Endometrium (tissue), 2 donors: ENCODE measurements at regions not wholly inside any gene's neighbourhood (a gene's known extent, or its start where the extent isn't known, plus 50 kb on each side); places are given as distances from the start of the nearest gene placed in this dataset.

Experiments
- FAIRE-seq: peaks from 2 replicates; lab custom pipeline; 2012; peaks lifted over from hg19 to GRCh38; lab: Jason Lieb, UNC
- donor health status: control.
- donor health status: control.

DNA sequence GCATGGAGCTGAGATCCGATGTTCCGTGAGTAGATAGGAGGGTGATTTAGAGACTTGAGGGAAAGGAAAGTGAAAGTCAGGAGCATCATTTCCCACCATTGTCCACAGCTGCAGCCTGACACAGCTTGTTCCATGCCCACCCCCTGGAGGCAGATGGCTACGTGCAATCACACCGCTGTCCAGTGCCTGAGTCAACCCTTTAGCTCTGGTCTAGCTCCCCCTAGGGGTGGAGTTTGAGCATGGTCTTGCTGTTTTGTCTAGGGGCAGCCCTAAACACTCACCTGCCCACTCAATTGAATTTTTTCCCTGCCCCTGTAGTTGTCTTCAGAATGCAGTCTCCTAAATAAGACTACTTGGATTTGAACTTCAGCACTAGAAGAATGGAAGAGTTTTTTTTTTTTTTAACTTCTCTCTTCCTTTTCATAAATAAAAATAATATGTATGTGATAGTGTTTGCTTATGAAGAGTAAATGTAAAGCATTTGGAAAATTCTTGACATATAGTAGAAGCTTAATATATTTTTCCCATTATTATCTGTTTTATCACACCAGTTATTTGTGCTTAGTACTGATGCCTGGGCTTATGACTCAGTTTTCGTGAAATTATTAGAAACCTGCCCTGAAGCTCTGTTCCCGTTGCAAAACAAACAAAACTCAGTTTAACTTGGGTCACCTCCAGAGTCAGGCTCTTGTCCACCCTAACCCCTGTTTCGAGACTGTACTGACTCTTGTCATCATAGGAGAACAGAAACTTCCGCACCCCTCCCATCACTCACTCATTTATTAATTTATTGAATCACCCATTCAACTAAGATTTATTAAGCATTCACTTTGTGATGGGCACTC, 814.8 kb downstream of the MAFB start:
- no peak for FAIRE-seq

DNA sequence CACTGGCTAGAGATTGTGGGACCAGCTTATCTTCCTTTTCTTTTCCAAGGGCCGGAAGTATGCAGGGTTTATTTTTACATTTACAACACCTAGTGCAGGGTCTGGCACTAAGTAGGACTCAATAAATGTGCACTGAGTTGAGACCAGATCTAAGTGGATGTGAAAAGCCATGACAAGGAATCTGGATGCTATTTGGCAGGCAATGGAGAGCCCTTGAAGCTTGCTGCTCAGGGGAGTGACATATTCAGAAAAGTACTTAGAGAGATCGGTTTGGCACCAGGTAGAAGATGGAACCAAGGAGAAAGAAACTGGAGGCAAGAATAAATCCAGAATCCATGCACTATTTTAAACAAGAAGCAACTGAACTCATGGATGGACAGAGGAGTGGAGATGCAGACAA, 815.8 kb downstream of the MAFB start:
- no peak for FAIRE-seq

DNA sequence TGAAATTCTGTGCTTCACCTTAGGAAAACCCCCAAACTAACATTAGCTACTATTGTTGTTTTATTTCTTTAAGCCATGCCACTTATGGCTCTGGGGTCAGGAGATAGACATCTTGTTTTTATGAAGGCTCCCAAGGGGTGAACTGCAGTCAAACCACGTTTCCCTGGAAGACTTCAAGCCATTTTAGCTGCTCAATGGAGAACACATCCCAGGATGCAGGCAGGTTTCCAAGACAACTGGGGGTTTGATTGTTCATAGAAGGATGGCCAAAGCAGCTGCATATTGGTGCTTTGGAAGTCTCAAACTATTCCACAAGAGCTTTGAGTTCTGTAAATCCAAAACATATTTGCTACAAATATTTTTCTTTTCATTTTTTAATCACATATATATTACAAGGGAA, 818.0 kb downstream of the MAFB start:
- no peak for FAIRE-seq

DNA sequence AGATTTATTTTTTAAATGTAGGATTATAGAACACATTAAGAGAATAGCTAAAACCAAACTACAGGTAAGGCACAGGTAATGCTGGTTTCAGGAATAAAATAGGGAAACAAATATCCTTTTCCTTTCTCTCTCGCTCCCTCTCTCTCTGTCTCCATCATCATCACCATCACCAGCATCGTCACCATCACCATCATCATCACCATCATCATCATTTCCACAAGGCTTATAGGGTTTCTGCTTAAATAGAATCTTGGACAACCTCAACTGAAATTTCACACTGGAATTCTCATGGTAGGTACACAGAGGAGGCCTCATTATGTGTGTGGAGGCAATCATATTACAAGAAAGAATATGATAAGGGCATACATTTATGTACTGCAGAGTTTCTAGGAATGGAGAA, 823.6 kb downstream of the MAFB start:
- no peak for FAIRE-seq

DNA sequence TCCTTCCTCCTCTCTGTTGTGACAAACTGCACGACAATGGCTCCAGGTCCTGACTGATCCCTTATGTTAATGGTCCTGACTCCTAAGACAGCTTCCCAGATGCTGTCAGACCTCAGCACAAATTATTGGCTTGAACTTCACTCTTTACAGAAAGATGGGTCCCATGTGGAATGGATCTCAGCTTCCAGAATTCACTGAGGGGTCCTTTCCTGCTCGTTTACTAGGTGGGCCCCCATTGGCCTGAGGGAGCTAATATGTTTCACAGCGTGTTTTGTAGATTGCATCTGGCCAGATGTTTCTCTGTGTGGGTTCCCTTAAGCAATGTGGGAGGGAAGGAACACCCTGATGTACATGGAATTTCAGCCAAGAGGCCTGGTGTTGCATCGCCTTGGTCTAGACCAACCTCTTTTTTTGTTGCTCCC, 826.6 kb downstream of the MAFB start:
- peak; percentile 51 for FAIRE-seq

DNA sequence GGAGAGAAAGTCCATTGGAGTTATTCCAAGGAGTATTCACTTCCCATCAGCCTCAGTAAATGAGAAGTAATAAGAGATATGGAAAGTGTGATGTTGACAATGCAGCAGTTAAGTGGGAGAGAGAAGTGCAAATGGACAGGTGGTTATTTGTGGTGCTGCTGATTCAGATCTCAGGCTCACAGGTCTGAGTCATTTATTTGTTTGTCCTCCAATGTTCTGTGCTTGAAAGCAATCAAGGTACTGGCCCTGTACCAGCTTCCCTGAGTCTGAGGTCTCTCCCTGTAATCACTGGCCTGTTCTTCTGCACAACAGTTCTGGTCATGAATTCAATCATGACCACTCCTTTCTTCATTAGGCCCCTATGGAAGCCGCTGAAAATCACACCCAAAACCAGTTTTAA, 827.7 kb downstream of the MAFB start:
- FAIRE-seq = no peak

DNA sequence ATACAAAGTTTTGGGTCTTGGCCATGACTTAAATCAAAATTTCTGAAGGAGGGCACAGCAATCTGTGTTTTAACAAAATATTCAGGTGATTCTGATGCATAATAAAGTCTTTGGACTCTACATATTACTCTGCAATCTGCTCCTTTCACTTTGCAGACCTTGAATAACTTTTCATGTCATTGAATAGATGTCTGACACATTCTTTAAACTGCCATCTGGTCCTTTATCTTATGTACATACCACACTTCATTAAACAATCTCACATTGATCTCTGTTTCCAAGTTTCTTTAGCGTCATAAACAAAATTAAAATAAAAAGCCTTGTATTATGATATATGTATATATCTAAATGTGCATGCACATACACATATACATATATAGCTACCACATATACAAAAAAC, 831.2 kb downstream of the MAFB start:
- no peak for FAIRE-seq

DNA sequence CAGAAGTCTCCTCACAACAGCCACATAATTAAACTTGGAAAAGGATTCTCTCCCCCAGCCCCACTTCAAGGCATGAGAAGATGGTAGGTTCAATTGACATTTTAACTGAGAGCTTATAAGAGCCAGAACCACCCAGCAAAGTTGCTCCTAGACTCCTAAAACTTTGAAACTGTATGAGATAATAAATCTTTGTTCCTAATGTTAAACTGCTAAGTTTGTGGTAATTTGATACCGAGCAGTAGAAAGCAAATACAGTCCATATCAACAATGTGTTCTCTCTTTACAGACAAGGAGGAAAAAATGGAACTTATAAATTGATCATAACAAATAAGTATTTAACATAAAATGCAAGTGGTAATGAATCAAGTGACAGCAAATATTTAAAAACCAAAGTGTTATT, 831.8 kb downstream of the MAFB start:
- FAIRE-seq = peak; percentile 31

DNA sequence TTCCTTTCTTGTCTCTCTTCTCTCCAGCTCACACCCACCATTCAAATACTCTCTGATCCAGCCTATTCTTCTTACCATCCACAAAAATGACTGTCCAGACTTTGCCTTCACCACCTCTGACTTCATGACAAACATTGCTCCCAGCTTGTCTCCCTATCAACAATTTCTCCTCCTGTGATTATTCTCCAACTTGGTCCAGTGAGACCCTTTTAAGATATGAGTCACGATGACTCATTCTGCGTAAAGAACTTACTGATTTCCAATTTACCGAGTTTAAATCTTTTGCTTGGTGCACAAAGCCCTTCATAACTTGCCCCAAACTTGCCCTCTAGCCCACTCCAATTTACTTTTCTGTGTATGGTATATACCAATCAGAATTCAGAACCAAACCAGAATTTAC, 833.2 kb downstream of the MAFB start:
- FAIRE-seq = no peak

DNA sequence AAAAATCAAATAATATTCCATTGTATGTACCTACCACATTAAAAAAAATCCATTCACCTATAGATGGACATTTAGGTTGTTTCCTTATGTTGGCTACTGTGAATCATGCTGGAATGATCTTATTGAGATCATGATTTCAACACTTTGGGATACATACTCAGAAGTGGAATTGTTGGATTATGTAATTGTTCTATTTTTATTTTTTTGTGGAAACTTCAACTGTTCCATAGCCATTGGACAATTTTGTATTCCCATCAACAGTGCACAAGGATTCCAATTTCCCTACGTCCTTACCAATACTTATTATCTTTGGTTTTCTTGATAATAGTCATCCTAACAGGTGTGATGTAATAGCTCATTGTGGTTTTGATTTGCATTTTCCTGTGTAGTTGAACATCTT, 834.0 kb downstream of the MAFB start:
- FAIRE-seq = no peak

DNA sequence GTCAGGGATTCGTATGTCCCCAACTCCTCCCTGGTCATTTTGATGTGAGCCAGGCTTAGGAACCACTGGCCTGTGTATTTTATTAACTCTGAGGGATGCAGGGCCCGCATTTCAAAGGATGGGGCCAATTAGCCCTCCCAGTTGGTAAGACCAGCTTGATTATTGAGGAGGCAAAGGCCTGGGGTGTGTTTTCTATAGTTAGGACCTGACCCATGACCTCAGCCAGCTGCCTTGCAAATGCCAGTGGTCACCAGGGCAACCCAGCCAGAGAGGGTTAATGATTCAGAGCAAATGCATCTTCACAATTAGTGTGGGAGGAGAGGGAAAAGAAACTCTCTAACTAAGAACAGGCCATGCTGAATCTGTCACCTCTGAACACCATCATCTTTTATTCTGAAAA, 835.4 kb downstream of the MAFB start:
- no peak for FAIRE-seq

DNA sequence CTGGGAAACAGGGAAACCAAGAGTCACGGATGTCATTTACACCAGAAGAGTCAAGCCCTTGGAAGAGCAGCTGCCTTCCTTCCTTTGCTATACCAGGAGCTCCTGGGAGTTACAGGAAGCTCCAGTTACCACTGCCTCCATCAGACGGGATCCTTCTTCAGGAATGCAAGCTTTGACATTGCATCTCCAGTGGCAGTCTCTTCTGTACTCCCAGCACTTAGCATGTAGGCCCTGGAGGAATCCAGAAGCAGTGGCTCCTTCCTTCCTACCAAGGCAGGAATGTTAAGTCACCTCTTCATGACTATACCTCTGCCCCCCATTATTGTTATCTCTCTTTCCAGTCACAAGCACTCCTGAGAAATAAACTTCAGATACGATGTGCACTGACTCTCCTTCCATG, 836.0 kb downstream of the MAFB start:
- no peak for FAIRE-seq

DNA sequence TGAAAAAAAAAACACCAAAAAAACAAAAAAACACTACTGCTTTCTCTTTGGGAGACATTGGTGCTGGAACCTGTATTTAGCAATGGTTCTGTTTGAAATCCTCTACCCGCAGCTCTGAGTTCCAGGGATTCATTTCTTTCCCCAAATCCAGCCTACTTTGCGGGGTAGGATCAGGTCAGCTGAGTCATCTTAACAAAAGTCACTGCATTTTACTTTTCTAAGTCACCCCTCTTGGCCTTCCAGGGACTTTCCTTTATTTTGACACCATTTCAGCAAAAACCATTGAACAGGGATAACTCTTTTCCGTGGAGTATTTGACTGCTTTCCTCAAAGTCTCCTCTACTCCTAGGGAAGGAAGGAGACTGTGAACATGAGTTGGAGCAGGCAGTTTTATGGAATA, 837.6 kb downstream of the MAFB start:
- FAIRE-seq = no peak

DNA sequence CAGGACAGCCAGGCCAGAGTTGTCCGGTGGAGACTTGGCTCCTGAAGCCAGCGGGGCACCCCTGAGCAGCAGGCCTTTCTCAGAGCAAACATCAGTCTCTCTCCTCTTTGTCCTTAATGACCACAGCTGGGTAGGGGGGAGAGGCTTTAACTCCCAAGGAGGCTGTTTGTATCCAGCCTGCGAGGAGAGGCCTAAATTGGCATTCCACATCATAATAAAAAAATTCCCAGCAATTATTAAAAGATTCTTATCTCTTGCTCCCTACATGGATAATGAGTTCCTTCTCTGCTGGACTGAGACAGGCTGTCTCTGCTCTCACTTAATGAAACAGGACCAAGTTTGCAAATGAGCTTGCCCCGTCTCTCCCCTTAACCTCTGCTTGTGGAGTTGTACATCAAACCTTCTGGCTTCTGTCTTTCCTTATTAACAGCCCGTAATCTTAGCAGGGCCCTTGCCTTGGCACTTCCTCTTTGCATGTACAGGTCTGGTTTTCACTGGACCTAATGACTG, 838.2 kb downstream of the MAFB start:
- peak; percentile 74 for FAIRE-seq

DNA sequence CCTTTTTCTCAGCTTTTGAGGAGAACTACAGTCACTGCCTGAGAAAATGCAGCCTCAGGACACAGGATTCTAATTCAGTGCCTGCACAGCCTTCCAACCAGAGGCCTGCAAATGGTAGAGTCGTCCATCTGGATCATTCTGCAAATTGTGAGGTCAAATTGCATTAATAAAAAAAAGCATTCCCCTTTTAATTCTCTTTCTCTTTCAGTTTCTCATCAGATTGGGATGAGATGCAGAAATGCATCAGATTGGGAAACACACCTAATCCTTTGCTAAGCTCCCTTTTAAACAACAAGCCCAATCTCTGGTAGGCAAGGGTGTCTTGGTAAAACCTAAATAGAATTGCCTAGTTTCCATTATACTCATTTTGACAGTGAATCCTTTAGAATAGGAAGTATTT, 838.8 kb downstream of the MAFB start:
- no peak for FAIRE-seq

DNA sequence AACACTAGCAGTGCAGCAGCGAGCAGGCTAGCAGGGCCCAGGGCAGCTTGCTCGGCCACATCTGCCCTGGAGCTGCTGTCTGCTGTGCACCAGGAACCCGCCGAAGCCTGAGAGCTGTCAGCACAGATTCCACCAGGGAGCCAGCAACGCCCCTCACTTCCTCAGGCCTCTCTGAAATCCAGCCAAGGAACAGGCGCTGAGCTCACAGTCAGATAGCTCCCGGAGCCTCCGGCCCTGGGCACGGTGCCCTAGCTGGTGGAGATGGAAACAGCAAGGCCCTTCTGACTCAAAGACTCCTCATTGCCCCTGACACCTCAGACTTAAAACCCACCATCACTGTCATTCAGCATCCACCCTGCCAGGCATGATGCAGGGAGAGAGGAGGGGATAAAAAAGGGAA, 839.4 kb downstream of the MAFB start:
- no peak for FAIRE-seq

DNA sequence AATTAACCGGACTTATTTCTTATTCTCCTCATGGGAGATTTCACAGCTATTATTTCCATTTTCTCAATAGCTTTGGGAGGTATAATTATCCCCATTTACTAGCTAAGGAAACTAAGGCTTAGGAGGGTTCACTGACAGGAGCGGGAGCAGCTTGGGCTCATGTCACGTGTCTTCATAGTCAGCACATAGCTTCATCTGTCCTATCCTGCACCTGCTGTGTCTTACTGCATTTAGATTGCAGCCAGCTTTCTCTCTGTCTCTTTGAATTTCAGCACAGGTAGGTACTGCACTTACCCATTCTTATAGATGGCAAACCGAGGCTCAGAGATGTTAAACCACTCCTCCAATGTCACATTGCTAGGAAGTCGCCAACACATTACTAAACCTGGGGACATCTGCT, 839.9 kb downstream of the MAFB start:
- FAIRE-seq = no peak

DNA sequence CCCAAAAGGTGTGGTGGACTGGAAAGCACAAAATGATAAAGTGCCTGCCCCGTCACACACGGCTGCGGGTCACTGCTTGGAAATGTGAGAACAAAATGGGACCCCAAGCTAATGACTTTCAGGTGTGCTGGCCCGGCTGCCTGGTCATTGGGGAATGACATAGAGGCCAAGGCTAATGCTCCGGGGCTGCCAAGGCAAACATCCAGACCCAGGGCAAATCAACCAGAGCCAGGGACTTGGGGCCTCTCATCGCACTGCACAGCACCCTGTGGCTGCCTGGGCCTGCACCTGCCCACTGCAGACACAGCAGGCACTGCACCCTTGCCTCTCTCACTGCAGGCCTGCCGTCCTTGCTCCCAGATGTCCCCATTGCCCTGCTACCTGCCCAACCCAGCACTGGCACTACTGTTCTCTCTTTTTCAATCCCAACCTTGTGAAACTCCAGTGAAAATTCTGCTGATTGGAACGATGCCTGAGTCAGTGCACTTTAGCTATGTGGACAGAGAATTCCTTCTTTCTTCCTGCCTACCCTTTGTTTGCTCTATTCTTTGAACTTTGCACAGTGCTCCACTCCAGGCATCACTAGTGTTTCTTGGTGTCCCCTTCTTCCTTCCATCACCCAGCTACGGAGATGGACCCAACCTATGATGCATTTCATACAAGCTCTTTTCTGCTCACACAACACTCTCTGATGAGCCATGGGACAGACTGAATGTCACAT, 849.5 kb downstream of the MAFB start:
- no peak for FAIRE-seq

DNA sequence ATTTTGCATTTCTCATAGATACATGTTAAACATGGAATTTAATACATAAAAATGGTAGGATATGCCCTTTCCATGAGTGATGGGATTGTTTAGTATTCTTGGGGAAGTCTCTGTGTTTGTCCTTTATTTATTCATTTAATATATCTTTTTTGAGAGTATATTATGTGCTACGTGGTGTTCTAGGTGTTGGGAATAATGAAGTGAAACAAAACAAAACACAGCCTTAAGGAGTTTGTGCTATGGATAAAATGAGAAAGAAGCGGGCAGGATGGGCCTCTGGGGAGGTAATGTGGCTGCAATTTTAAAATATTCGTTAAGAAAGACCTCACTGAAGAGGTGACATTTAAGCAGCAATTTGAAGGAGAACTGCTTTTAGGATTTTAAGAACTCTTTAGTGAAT, 851.5 kb downstream of the MAFB start:
- FAIRE-seq = no peak

DNA sequence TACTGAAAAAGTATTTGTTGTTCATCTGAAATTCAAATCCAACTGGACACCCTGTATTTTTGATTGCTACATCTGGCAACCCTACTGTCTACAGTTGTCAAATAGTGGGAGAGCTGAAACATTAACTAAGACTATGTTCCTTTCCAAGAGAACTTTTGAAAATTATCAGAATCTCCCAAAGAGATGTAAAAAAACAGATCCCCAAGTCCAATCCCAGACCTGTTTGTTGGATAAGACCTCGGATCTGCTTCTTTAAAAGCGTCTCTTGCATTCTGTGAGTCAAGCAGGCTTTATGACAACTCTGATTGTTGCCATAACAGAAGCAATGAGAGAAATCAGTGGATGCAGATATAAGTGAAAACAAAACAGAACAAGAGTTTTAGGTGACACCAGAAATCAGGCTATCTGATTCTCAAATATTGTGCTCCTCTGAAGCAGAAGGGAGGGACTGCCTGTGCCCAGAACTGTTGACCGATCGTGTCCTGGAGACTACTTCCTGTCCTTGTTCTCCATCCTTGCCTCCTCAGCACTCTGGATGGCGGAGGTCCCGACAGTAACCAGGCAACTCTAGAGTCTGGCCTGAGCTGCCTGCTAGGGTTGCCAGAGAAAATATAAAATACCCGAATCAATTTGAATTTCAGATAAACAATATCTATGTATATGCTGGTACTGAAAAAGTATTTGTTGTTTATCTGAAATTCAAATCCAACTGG, 853.8 kb downstream of the MAFB start:
- FAIRE-seq = no peak

DNA sequence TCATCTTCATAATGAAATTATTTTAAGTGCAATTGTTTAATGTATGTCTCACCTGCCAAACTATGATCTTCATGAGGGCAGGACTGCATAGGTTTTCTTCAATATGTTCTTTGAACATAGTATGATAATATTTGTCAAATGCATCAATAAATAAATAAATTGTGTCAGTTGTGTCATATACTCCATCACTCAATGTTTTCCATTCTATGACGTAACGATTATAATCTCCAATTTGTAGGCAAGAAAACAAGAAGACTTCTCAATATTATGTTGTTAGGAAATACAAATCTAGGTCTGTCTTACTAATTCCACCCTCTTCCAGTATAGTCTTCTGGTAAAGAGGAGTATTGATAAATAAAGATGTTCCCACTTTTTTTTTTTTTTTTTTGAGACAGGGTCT, 858.1 kb downstream of the MAFB start:
- no peak for FAIRE-seq

DNA sequence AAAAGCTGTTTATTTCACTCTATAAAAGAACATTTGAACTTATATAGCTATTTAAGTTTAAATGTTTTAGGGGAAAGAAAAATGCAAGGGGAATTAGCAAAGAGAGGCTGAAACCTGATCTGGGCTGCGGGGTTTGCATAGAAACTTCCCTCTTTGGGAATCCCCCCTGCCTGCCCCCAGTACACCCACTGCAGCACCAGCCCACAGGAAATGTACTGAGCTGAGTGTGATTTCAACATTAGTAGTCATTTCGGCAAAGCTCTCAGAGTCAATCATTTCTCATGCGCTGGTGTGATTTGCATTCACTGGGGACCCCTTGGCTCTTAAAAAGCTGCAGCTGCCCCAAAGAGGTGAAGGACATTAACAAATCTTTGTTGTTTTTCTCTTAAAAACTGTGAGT, 859.4 kb downstream of the MAFB start:
- FAIRE-seq = no peak

DNA sequence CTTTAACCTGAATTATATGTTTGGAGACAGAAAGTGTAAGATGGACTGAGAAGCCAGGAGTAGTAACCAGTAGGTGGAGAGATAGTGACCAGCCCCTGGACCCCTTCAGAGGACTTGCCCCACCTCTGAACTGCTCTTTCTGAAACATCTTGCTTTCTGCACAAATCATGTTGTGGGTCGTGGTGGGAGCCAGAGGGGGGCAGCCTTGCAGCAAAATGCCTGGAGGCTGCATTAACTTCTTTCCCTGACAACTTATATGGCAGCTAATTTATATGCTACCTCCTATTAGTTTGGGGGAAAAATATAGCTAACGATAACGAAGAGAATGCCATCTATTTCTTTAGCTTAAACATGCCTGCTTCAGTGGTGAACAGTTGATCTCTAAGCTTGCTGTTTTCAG, 859.8 kb downstream of the MAFB start:
- no peak for FAIRE-seq
